Left hindlimb (tissue), 1 donor: ENCODE measurements at regions not wholly inside any gene's neighbourhood (a gene's known extent, or its start where the extent isn't known, plus 50 kb on each side); places are given as distances from the start of the nearest gene placed in this dataset.

ENCODE experiments used
- DNase-seq: peaks from one replicate; pipeline ENCODE4 v3.0.0-alpha.2; 2018

- no peak for DNase-seq
Measured at GRCh38 chr2:239522002-239522739, 121.4 kb upstream of the HDAC4 start.

- no peak for DNase-seq
Measured at GRCh38 chr2:239521518-239521815, 120.6 kb upstream of the HDAC4 start.

GRCh38 chr2:239520811-239521517 is 120.1 kb upstream of the HDAC4 start:
- no peak for DNase-seq

GRCh38 chr2:239519921-239520585 is 119.2 kb upstream of the HDAC4 start:
- DNase-seq, result no peak

- DNase-seq, result no peak
Measured at GRCh38 chr2:239519089-239519920, 118.5 kb upstream of the HDAC4 start.

- DNase-seq, result no peak
Measured at GRCh38 chr2:239518286-239519088, 117.7 kb upstream of the HDAC4 start.

GRCh38 chr2:239517686-239518085 is 116.9 kb upstream of the HDAC4 start:
- no peak for DNase-seq

- DNase-seq, result no peak
Measured at GRCh38 chr2:239516954-239517305, 116.1 kb upstream of the HDAC4 start.

GRCh38 chr2:239516286-239516953 is 115.6 kb upstream of the HDAC4 start:
- DNase-seq, result no peak

GRCh38 chr2:239514754-239515530 is 114.1 kb upstream of the HDAC4 start:
- DNase-seq, result no peak

- no peak for DNase-seq
Measured at GRCh38 chr2:239512054-239512453, 111.2 kb upstream of the HDAC4 start.

- no peak for DNase-seq
Measured at GRCh38 chr2:239509373-239510143, 108.7 kb upstream of the HDAC4 start.

GRCh38 chr2:239508261-239508660 is 107.4 kb upstream of the HDAC4 start:
- DNase-seq, result no peak

- DNase-seq, result no peak
Measured at GRCh38 chr2:239507576-239508258, 106.9 kb upstream of the HDAC4 start.

- no peak for DNase-seq
Measured at GRCh38 chr2:239506961-239507360, 106.1 kb upstream of the HDAC4 start.

GRCh38 chr2:239506101-239506857 is 105.5 kb upstream of the HDAC4 start:
- DNase-seq, result no peak

- DNase-seq, result no peak
Measured at GRCh38 chr2:239504643-239505235, 103.9 kb upstream of the HDAC4 start.

- DNase-seq, result no peak
Measured at GRCh38 chr2:239502430-239503186, 101.8 kb upstream of the HDAC4 start.
